ENCODE measurements at regions not wholly inside any gene's neighbourhood (a gene's known extent, or its start where the extent isn't known, plus 50 kb on each side); places are given as distances from the start of the nearest gene placed in this dataset.

GRCh38 chr12:105479710-105480109 lies 149.2 kb downstream of the C12orf75 start:
- no peaks in the 10 kb centered on the region for H3K27me3 ChIP-seq (replicated peaks in 1 of 2; ENCODE audit: control insufficient read depth in 2 of 2, insufficient read depth in 2 of 2, low read length in 1 of 2)
- no peak overlapping the region for H2AFZ ChIP-seq (ENCODE audit: control insufficient read depth, low read depth, low read length)
- DNase-seq (ENCODE audit: low read depth, low spot score) (no peak), ATAC-seq (no peak), FAIRE-seq (no peak)
- TF ChIP-seq MTA2 (IDR thresholded peaks at IDR 0.05; ENCODE audit: low read depth) (no peak), BCL11A (IDR thresholded peaks at IDR 0.05; ENCODE audit: low read depth, low read length) (no peak), FOXK2 (IDR thresholded peaks at IDR 0.05) (no peak), CEBPB (IDR thresholded peaks at IDR 0.05; ENCODE audit: borderline replicate concordance in 1 of 2, low read depth in 2 of 2, low read length in 2 of 2) (no peak), NR2C1 (IDR thresholded peaks at IDR 0.05) (no peak), GATAD2B (conservative IDR thresholded peaks at IDR 0.05; ENCODE audit: low read depth) (no peak), ZBTB40 (IDR thresholded peaks at IDR 0.05; ENCODE audit: borderline replicate concordance) (no peak), SIX5 (IDR thresholded peaks at IDR 0.05; ENCODE audit: low read depth, low read length, severe bottlenecking) (no peak), REST (IDR thresholded peaks at IDR 0.05; ENCODE audit: low read depth, low read length) (no peak), SIN3A (IDR thresholded peaks at IDR 0.05; ENCODE audit: low read depth, low read length) (no peak), MEF2B (IDR thresholded peaks at IDR 0.05; ENCODE audit: partially characterized antibody, poor library complexity, severe bottlenecking) (no peak), YBX1 (IDR thresholded peaks at IDR 0.05) (no peak), TBL1XR1 (IDR thresholded peaks at IDR 0.05; ENCODE audit: low read depth, low read length) (no peak), IKZF2 (IDR thresholded peaks at IDR 0.05) (no peak), MTA3 (IDR thresholded peaks at IDR 0.05; ENCODE audit: borderline replicate concordance, low read length) (no peak), NBN (IDR thresholded peaks at IDR 0.05) (no peak), STAT3 (IDR thresholded peaks at IDR 0.05; ENCODE audit: low read depth, low read length) (no peak)
- ChIA-PET SMC1A (ENCODE audit: uncharacterized antibody, unreplicated experiment) (no interaction called here), POLR2A (no interaction called here), RAD21 (ENCODE audit: unreplicated experiment) (no interaction called here), CTCF (interaction anchor here (0.6 kb wide), 1 partner anchor 753 kb away, joined by 3 read pairs; no protein-coding TSS in a partner anchor)
- WGBS (ENCODE audit: insufficient coverage, insufficient replicate concordance, low lambda C conversion rate, missing lambda C conversion rate) = 0% methylated on average over 1 of the region's 1 CpG
- intact Hi-C loops (cut with micrococcal nuclease; ENCODE audit: unreplicated experiment) = no loop called here
- no peaks in the 10 kb centered on the region for H3K4me1 ChIP-seq (ENCODE audit: control insufficient read depth, insufficient read depth, low read length)
- H4K20me1 ChIP-seq (ENCODE audit: control insufficient read depth, insufficient read depth) = no peaks in the 10 kb centered on the region
- no peak overlapping the region for H3K9ac ChIP-seq (ENCODE audit: control insufficient read depth, insufficient read depth, low read length)
- no peak overlapping the region for H3K27ac ChIP-seq (ENCODE audit: control insufficient read depth, insufficient read depth)
- no TSS peak for BruUV-seq (replicated peaks)
- no peaks in the 10 kb centered on the region; the same call in 2 of the 3 replicates for H3K9me3 ChIP-seq (replicated peaks; ENCODE audit: control insufficient read depth, insufficient read depth, low read length)
- H3K79me2 ChIP-seq (ENCODE audit: control insufficient read depth, insufficient read depth, low read length) = no peaks in the 10 kb centered on the region
- in situ Hi-C loops (cut with MboI) = no loop called here
- H3K36me3 ChIP-seq (ENCODE audit: control insufficient read depth in 2 of 2, insufficient read depth in 2 of 2, low read length in 1 of 2) = no peaks in the 10 kb centered on the region
- H3K4me2 ChIP-seq (ENCODE audit: control insufficient read depth, insufficient read depth) = no peak overlapping the region
- no peak overlapping the region for H3K4me3 ChIP-seq
